PFSK-1 (cell line): ENCODE measurements at regions not wholly inside any gene's neighbourhood (a gene's known extent, or its start where the extent isn't known, plus 50 kb on each side); places are given as distances from the start of the nearest gene placed in this dataset.

Source experiments
- FOXP2 ChIP-seq: optimal IDR thresholded peaks from 2 replicates; pipeline ENCODE3; 2011; ENCODE audit warnings: borderline replicate concordance, control low read depth, inconsistent platforms; ENCODE audit not compliant: insufficient read depth; ENCODE audit errors: extremely low read length, extremely low read depth
- POLR2AphosphoS5 ChIP-seq: IDR thresholded peaks from 2 replicates; pipeline ENCODE4 v1.6.1; 2012; ENCODE audit warnings: low read depth, mild to moderate bottlenecking, control low read depth, low read length, moderate library complexity
- REST ChIP-seq, 2 experiments: IDR thresholded peaks; 2 replicates each; pipeline versions ENCODE4 v1.6.1 to v1.8.0; 2011 to 2012; ENCODE audit warnings: low read depth in 2 of 2, low read length in 2 of 2, control low read depth in 1 of 2, inconsistent platforms in 1 of 2, mild to moderate bottlenecking in 1 of 2, moderate library complexity in 1 of 2; ENCODE audit not compliant: insufficient read depth in 1 of 2
- SIN3A ChIP-seq: IDR thresholded peaks from 2 replicates; pipeline ENCODE4 v1.6.1; 2012; ENCODE audit warnings: mild to moderate bottlenecking, low read length, moderate library complexity, borderline replicate concordance; ENCODE audit not compliant: insufficient read depth
- TAF1 ChIP-seq: IDR thresholded peaks from 2 replicates; pipeline ENCODE4 v1.6.1; 2012; ENCODE audit warnings: low read length, control low read depth, borderline replicate concordance; ENCODE audit not compliant: insufficient read depth

GRCh38 chr4:38456096-38456495 lies 207.9 kb upstream of the KLF3 start:
- TF ChIP-seq FOXP2, result no peak
- no peak for TF ChIP-seq REST (IDR thresholded peaks at IDR 0.05; ENCODE audit: insufficient read depth in 1 of 2, low read depth in 2 of 2, low read length in 2 of 2)
- TF ChIP-seq SIN3A, result no peak
- no peak for TF ChIP-seq POLR2AphosphoS5
- TF ChIP-seq TAF1, result no peak

- no peak for TF ChIP-seq TAF1
- no peak for TF ChIP-seq SIN3A
- no peak for TF ChIP-seq FOXP2
- no peak for TF ChIP-seq REST (IDR thresholded peaks at IDR 0.05; ENCODE audit: insufficient read depth in 1 of 2, low read depth in 2 of 2, low read length in 2 of 2)
- no peak for TF ChIP-seq POLR2AphosphoS5
Measured at GRCh38 chr4:38461342-38461741, 202.7 kb upstream of the KLF3 start.

GRCh38 chr4:38462367-38463055 lies 201.5 kb upstream of the KLF3 start:
- no peak for TF ChIP-seq FOXP2
- TF ChIP-seq POLR2AphosphoS5, result no peak
- TF ChIP-seq TAF1, result no peak
- no peak for TF ChIP-seq SIN3A
- TF ChIP-seq REST (IDR thresholded peaks at IDR 0.05; ENCODE audit: insufficient read depth in 1 of 2, low read depth in 2 of 2, low read length in 2 of 2), result no peak

- no peak for TF ChIP-seq FOXP2
- no peak for TF ChIP-seq POLR2AphosphoS5
- no peak for TF ChIP-seq SIN3A
- TF ChIP-seq REST (IDR thresholded peaks at IDR 0.05; ENCODE audit: insufficient read depth in 1 of 2, low read depth in 2 of 2, low read length in 2 of 2), result no peak
- TF ChIP-seq TAF1, result no peak
Measured at GRCh38 chr4:38463268-38463958, 200.6 kb upstream of the KLF3 start.

GRCh38 chr4:38464328-38464727 lies 199.7 kb upstream of the KLF3 start:
- TF ChIP-seq FOXP2, result no peak
- no peak for TF ChIP-seq SIN3A
- no peak for TF ChIP-seq REST (IDR thresholded peaks at IDR 0.05; ENCODE audit: insufficient read depth in 1 of 2, low read depth in 2 of 2, low read length in 2 of 2)
- TF ChIP-seq TAF1, result no peak
- no peak for TF ChIP-seq POLR2AphosphoS5
